Mesodermal cell (in vitro differentiated cells): ENCODE measurements at regions not wholly inside any gene's neighbourhood (a gene's known extent, or its start where the extent isn't known, plus 50 kb on each side); places are given as distances from the start of the nearest gene placed in this dataset.
"Not testable (repeated sequence)": the region's sequence is repeated elsewhere in the genome, so short reads cannot be mapped to it uniquely, and the experiment has no call there.

Experiments
- H3K27ac ChIP-seq: 2 replicates; pipeline ENCODE4 v1.7.0; 2013; ENCODE audit warnings: mild to moderate bottlenecking, low read depth, low read length, moderate library complexity; ENCODE audit not compliant: severe bottlenecking
- H3K36me3 ChIP-seq: 2 replicates; pipeline ENCODE4 v1.7.1; 2013; ENCODE audit warnings: mild to moderate bottlenecking, low read length, moderate library complexity; ENCODE audit not compliant: control insufficient read depth, insufficient read depth
- H3K4me1 ChIP-seq: one replicate; pipeline ENCODE4 v1.7.1; 2013; ENCODE audit warnings: mild to moderate bottlenecking, low read length; ENCODE audit not compliant: insufficient read depth, control insufficient read depth, poor library complexity, severe bottlenecking
- H3K4me3 ChIP-seq: 2 replicates; pipeline ENCODE4 v1.7.0; 2013; ENCODE audit warnings: low read length, control low read depth, mild to moderate bottlenecking; ENCODE audit not compliant: insufficient read depth, poor library complexity, severe bottlenecking; ENCODE audit errors: extremely low read depth
- H3K9me3 ChIP-seq: 2 replicates; pipeline ENCODE4 v1.7.1; 2013; ENCODE audit warnings: mild to moderate bottlenecking, low read length, moderate library complexity; ENCODE audit not compliant: control insufficient read depth
- WGBS, 2 experiments: methylation state at CpG; one replicate each; pipeline ENCODE4 v1.1.5; 2013; ENCODE audit warnings: missing lambda C conversion rate in 2 of 2; ENCODE audit not compliant: insufficient coverage in 2 of 2; 5-methylcytosine and 5-hydroxymethylcytosine counted together

DNA sequence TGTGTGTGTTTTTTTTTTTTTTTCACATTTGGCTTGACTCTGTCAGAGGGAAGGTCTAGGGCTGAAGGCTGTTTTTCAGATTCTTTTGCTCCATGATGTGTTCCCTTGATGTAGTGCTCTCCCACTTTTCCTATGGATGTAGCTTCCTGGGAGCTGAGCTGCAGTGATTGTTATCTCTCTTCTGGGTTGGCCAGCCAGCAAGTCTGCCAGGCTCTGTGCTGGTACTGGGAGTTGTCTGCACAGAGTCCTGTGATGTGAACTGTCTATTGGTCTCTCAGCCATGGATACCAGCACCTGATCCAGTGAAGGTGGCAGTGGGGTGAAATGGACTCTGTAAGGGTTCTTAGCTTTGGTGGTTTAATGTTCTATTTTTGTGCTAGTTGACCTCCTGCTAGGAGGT, 377.4 kb upstream of the MAN1A1 start:
- H3K4me3 ChIP-seq, H3K4me1 ChIP-seq, H3K27ac ChIP-seq, H3K9me3 ChIP-seq, H3K36me3 ChIP-seq: not testable (repeated sequence)

- Histone ChIP-seq H3K36me3 (no peaks in the 10 kb centered on the region), H3K9me3 (no peaks in the 10 kb centered on the region), H3K4me3 (no peak overlapping the region), H3K4me1 (no peaks in the 10 kb centered on the region), H3K27ac (no peak overlapping the region)
- WGBS, 2 experiments: no CpG with 5 or more reads among the region's 4 CpGs
Measured at GRCh38 chr6:119726086-119726485, 376.5 kb upstream of the MAN1A1 start.

GRCh38 chr6:119720160-119720559, 370.6 kb upstream of the MAN1A1 start:
- Histone ChIP-seq H3K9me3 (no peaks in the 10 kb centered on the region), H3K4me1 (no peaks in the 10 kb centered on the region), H3K4me3 (no peak overlapping the region), H3K27ac (no peak overlapping the region), H3K36me3 (no peaks in the 10 kb centered on the region)
- WGBS, 2 experiments: 94 to 100% methylated on average over 1 to 2 of the region's 2 CpGs

DNA sequence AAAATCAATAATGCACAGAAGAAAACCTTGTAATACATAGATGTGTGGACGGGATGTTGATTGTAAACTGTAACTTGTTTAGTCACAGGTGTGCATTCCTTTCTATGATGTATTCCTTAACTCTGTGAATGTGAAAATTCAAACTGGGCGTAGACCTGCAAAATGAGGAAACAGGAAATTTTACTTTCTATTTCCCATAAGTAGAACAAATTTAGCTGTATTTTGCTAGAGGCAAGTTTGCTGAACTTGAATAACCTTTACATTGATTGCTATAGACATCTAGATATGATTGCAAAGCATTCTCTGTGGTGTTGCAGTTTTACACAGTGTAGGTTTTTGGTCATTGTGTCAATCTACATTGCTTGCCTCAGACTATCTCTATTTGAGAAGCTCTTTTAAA, 368.4 kb upstream of the MAN1A1 start:
- WGBS, 2 experiments: no CpG with 5 or more reads among the region's 2 CpGs
- no peaks in the 10 kb centered on the region for H3K36me3 ChIP-seq
- no peaks in the 10 kb centered on the region for H3K4me1 ChIP-seq
- H3K9me3 ChIP-seq: no peaks in the 10 kb centered on the region
- no peak overlapping the region for H3K4me3 ChIP-seq
- H3K27ac ChIP-seq: no peak overlapping the region

- 100% methylated on average over 1 of the region's 2 CpGs for WGBS, 2 experiments
- Histone ChIP-seq H3K36me3 (no peaks in the 10 kb centered on the region), H3K4me1 (no peaks in the 10 kb centered on the region), H3K9me3 (no peaks in the 10 kb centered on the region), H3K4me3 (no peak overlapping the region), H3K27ac (no peak overlapping the region)
Measured at GRCh38 chr6:119716668-119717270, 367.2 kb upstream of the MAN1A1 start.

DNA sequence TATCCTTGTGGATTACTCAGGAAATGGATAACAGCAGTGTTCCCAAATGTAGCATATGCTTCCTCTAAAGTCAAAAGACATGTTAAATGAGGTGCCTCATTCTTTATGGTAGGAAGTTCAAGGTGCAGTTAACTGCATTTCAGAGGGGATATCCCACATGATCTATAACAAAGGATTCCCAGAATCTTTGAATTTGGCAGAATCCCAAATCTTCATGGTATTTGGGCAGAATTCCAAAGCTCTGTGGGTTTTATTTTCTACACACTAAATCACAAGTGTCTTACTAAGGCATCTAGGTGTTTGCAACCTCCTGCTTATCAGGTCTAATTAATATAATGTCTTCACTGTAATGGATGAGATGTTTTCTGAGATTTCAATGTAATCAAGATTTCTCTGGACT, 364.3 kb upstream of the MAN1A1 start:
- H3K4me1 ChIP-seq: no peaks in the 10 kb centered on the region
- H3K27ac ChIP-seq: no peak overlapping the region
- H3K4me3 ChIP-seq: no peak overlapping the region
- H3K9me3 ChIP-seq: no peaks in the 10 kb centered on the region
- no peaks in the 10 kb centered on the region for H3K36me3 ChIP-seq

GRCh38 chr6:119686644-119687043, 337.1 kb upstream of the MAN1A1 start:
- Histone ChIP-seq H3K4me3 (no peak overlapping the region), H3K9me3 (no peaks in the 10 kb centered on the region), H3K27ac (no peak overlapping the region), H3K36me3 (no peaks in the 10 kb centered on the region), H3K4me1 (no peaks in the 10 kb centered on the region)
- 20 to 100% methylated on average over 1 of the region's 1 CpG for WGBS, 2 experiments

DNA sequence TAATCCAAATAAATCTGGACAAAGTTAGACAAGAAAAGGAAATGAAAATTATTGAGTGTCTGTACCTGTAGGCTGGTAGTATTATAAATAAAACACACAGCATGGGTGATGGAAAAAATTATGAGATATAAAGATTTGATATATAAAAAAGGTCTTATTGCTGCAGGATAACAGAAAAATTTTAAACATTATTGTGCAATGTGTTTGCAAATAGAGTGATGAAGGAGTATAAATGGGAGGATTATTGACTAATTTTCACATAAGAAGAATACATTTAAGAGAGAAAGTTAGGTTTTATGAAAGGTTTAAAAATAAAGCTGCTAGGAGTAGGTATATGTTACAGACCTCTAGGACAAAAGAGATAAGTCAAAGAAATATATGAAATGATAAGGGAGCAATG, 336.7 kb upstream of the MAN1A1 start:
- Histone ChIP-seq H3K9me3 (no peaks in the 10 kb centered on the region), H3K4me1 (no peaks in the 10 kb centered on the region), H3K36me3 (no peaks in the 10 kb centered on the region), H3K4me3 (no peak overlapping the region), H3K27ac (no peak overlapping the region)

- H3K27ac ChIP-seq: no peak overlapping the region
- WGBS, 2 experiments: no CpG with 5 or more reads among the region's 2 CpGs
- H3K4me1 ChIP-seq: no peaks in the 10 kb centered on the region
- H3K36me3 ChIP-seq: no peaks in the 10 kb centered on the region
- no peak overlapping the region for H3K4me3 ChIP-seq
- H3K9me3 ChIP-seq: no peaks in the 10 kb centered on the region
Measured at GRCh38 chr6:119683671-119684070, 334.1 kb upstream of the MAN1A1 start.

DNA sequence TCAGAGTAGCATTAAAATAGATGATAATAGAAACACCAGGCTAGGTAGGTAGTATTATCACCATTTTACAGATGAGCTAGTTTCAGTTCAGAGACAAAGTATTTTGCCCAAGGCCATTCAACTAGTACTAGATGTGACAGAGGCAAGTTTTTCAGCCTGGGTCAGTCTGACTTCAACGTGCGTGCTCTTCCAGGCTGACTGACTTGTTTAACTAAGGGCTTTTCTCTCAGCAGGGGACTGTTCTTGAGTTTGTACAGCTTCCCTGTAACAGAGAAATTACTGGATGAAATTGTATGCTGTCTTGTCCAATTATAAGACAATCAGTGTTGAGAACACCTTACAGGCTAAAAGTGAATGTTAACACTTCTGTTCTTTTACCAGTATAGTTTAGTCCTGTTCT, 333.5 kb upstream of the MAN1A1 start:
- Histone ChIP-seq H3K27ac (no peak overlapping the region), H3K4me3 (no peak overlapping the region)

GRCh38 chr6:119678961-119679360, 329.4 kb upstream of the MAN1A1 start:
- no peak overlapping the region for H3K4me3 ChIP-seq
- no peaks in the 10 kb centered on the region for H3K36me3 ChIP-seq
- no peaks in the 10 kb centered on the region for H3K4me1 ChIP-seq
- no peak overlapping the region for H3K27ac ChIP-seq
- WGBS, 2 experiments: 80 to 82% methylated on average over 1 of the region's 3 CpGs
- no peaks in the 10 kb centered on the region for H3K9me3 ChIP-seq

More for the DNA sequence above, 333.5 kb upstream of the MAN1A1 start:
- Histone ChIP-seq H3K9me3 (no peaks in the 10 kb centered on the region), H3K4me1 (no peaks in the 10 kb centered on the region), H3K36me3 (no peaks in the 10 kb centered on the region)
- whole genome bisulfite sequencing, 2 experiments: 50 to 93% methylated on average over 2 of the region's 2 CpGs

GRCh38 chr6:119677384-119677783, 327.8 kb upstream of the MAN1A1 start:
- Histone ChIP-seq H3K4me3 (no peak overlapping the region), H3K27ac (no peak overlapping the region), H3K9me3 (no peaks in the 10 kb centered on the region), H3K36me3 (no peaks in the 10 kb centered on the region), H3K4me1 (peaks cover 3% of the 10 kb centered on the region)
- 71% methylated on average over 1 of the region's 2 CpGs; no CpG with 5 or more reads in 1 of the 2 experiments for WGBS, 2 experiments
